ENCODE measurements at regions not wholly inside any gene's neighbourhood (a gene's known extent, or its start where the extent isn't known, plus 50 kb on each side); places are given as distances from the start of the nearest gene placed in this dataset.

GRCh38 chr1:66445492-66446181 lies 88.3 kb upstream of the SGIP1 start:
- peak overlapping the region; percentile 33 for H4K5ac ChIP-seq (ENCODE audit: insufficient read length, low read depth, low read length)
- H2AFZ ChIP-seq (ENCODE audit: low read length) = 0 out of 2 replicates have a peak overlapping the region, but pooled peaks have one; percentile 57
- ChIA-PET POLR2A (ENCODE audit: partially characterized antibody) (no interaction called here), CTCF (ENCODE audit: partially characterized antibody) (interaction anchor here (0.7 to 6.8 kb wide), 57 partner anchors 8 to 728 kb away, joined by 3 to 273 read pairs (median 4); no protein-coding TSS in a partner anchor)
- no peak overlapping the region for H4K91ac ChIP-seq (replicated peaks; ENCODE audit: insufficient read length, low read length)
- H3K18ac ChIP-seq (ENCODE audit: extremely low read depth, low read length) = no peak overlapping the region
- H3K9me3 ChIP-seq (ENCODE audit: insufficient read depth in 2 of 2, low read depth in 1 of 2, low read length in 1 of 2) = no peaks in the 10 kb centered on the region
- H3K79me2 ChIP-seq (ENCODE audit: control insufficient read depth in 1 of 2, insufficient read depth in 2 of 2, low read length in 2 of 2) = no peaks in the 10 kb centered on the region
- no peaks in the 10 kb centered on the region for H3K79me1 ChIP-seq (ENCODE audit: low read depth, low read length)
- no peaks in the 10 kb centered on the region for H3K27me3 ChIP-seq (replicated peaks in 1 of 4; ENCODE audit: control insufficient read depth in 3 of 4, extremely low read depth in 1 of 4, insufficient read depth in 3 of 4, low read length in 3 of 4)
- no peak overlapping the region for H3K14ac ChIP-seq (ENCODE audit: insufficient read length)
- no peak overlapping the region for H4K8ac ChIP-seq (ENCODE audit: extremely low read depth, insufficient read depth, low read length)
- no peak overlapping the region for H3K56ac ChIP-seq (replicated peaks; ENCODE audit: insufficient read length, low read depth, low read length)
- FAIRE-seq (no peak), DNase-seq (ENCODE audit: low read depth in 1 of 2, low spot score in 2 of 2) (no peak)
- H3K23me2 ChIP-seq (ENCODE audit: low read depth, low read length) = no peaks in the 10 kb centered on the region
- no peak overlapping the region for H2BK15ac ChIP-seq (ENCODE audit: low read length)
- no peak overlapping the region for H3K9ac ChIP-seq (replicated peaks in 1 of 4; ENCODE audit: extremely low read depth in 1 of 4, low read depth in 3 of 4, low read length in 3 of 4)
- H2AK5ac ChIP-seq (ENCODE audit: low read depth, low read length) = no peak overlapping the region
- H2BK5ac ChIP-seq (ENCODE audit: low read depth, low read length) = no peak overlapping the region
- H4K20me1 ChIP-seq (replicated peaks in 1 of 2; ENCODE audit: control insufficient read depth in 1 of 2, insufficient read depth in 2 of 2, low read length in 2 of 2) = no peaks in the 10 kb centered on the region
- peaks cover 0 to 6% (median 0%) of the 10 kb centered on the region in 4 experiments; a peak in 3 of 7 replicates for H3K4me1 ChIP-seq (replicated peaks in 1 of 4; ENCODE audit: control insufficient read depth in 3 of 4, insufficient read depth in 4 of 4, low read length in 3 of 4)
- no peak overlapping the region for H3K4ac ChIP-seq (replicated peaks; ENCODE audit: insufficient read length, low read depth, low read length)
- H3K4me2 ChIP-seq (ENCODE audit: insufficient read depth in 1 of 2, low read depth in 2 of 2, low read length in 2 of 2) = no peak overlapping the region
- H2BK20ac ChIP-seq (ENCODE audit: low read length) = no peak overlapping the region; the same call in 1 of the 2 replicates
- no peak overlapping the region for H3K23ac ChIP-seq (ENCODE audit: insufficient read length)
- no peak overlapping the region for H3K4me3 ChIP-seq (ENCODE audit: extremely low read depth in 1 of 4, insufficient read depth in 2 of 4, low read depth in 3 of 4, low read length in 4 of 4)
- 90% methylated on average over 5 of the region's 5 CpGs; no CpG with 5 or more reads in 1 of the 2 experiments for WGBS, 2 experiments (ENCODE audit: extremely low coverage in 1 of 2, insufficient coverage in 1 of 2, insufficient read length in 1 of 2, insufficient replicate concordance in 2 of 2, low coverage in 1 of 2, low lambda C conversion rate in 2 of 2, missing lambda C conversion rate in 1 of 2)
- no peaks in the 10 kb centered on the region for H3K36me3 ChIP-seq (ENCODE audit: control insufficient read depth in 2 of 4, insufficient read depth in 4 of 4, low read length in 3 of 4)
- TF ChIP-seq RBBP5 (IDR thresholded peaks at IDR 0.05; ENCODE audit: borderline replicate concordance, low read depth, low read length) (no peak), POLR2A (IDR thresholded peaks at IDR 0.05; ENCODE audit: control extremely low read depth in 1 of 2, low read depth in 2 of 2, low read length in 2 of 2) (no peak)
- no peak overlapping the region for H2BK120ac ChIP-seq (replicated peaks; ENCODE audit: low read depth, low read length)
- no peak overlapping the region for H3K27ac ChIP-seq (ENCODE audit: low read depth, low read length)
- H2BK12ac ChIP-seq (ENCODE audit: low read depth, low read length) = no peak overlapping the region

Measured in H1 (cell line).